Endodermal cell (in vitro differentiated cells): ENCODE measurements at regions not wholly inside any gene's neighbourhood (a gene's known extent, or its start where the extent isn't known, plus 50 kb on each side); places are given as distances from the start of the nearest gene placed in this dataset.

ENCODE experiments used
- DNase-seq: peaks from one replicate; pipeline ENCODE4 v3.0.0-alpha.2; 2017
- H3K27ac ChIP-seq: 2 replicates; pipeline ENCODE4 v1.5.1; 2013; ENCODE audit warnings: mild to moderate bottlenecking, low read depth, low read length, moderate library complexity
- H3K27me3 ChIP-seq: 2 replicates; pipeline ENCODE4 v1.6.1; 2013; ENCODE audit warnings: mild to moderate bottlenecking, low read length, moderate library complexity; ENCODE audit not compliant: insufficient read depth, control insufficient read depth, poor library complexity, severe bottlenecking
- H3K36me3 ChIP-seq: 2 replicates; pipeline ENCODE4 v1.7.0; 2013; ENCODE audit warnings: mild to moderate bottlenecking, low read length, moderate library complexity; ENCODE audit not compliant: control insufficient read depth, insufficient read depth
- H3K4me1 ChIP-seq: one replicate; pipeline ENCODE4 v1.7.0; 2013; ENCODE audit warnings: low read length; ENCODE audit not compliant: control insufficient read depth, insufficient read depth
- H3K4me3 ChIP-seq: 2 replicates; pipeline ENCODE4 v1.5.1; 2013; ENCODE audit warnings: mild to moderate bottlenecking, low read length, moderate library complexity
- H3K9ac ChIP-seq: 2 replicates; pipeline ENCODE4 v1.6.1; 2013; ENCODE audit warnings: mild to moderate bottlenecking, low read length, moderate library complexity; ENCODE audit not compliant: poor library complexity, severe bottlenecking; ENCODE audit errors: extremely low read depth
- H3K9me3 ChIP-seq: 2 replicates; pipeline ENCODE4 v1.6.1; 2013; ENCODE audit warnings: mild to moderate bottlenecking, low read length, moderate library complexity; ENCODE audit not compliant: control insufficient read depth
- H3K27ac Mint-ChIP-seq: 2 replicates; pipeline ENCODE4 v1.8.0; 2020; ENCODE audit warnings: mixed read lengths
- H3K27me3 Mint-ChIP-seq: 2 replicates; pipeline ENCODE4 v1.8.0; 2021; ENCODE audit warnings: mild to moderate bottlenecking, mixed read lengths; ENCODE audit not compliant: insufficient read depth
- H3K36me3 Mint-ChIP-seq: 2 replicates; pipeline ENCODE4 v1.8.0; 2020; ENCODE audit warnings: low read depth, mixed read lengths
- H3K4me1 Mint-ChIP-seq: 2 replicates; pipeline ENCODE4 v1.8.0; 2020; ENCODE audit warnings: mixed read lengths
- H3K4me3 Mint-ChIP-seq: 2 replicates; pipeline ENCODE4 v1.8.0; 2020; ENCODE audit warnings: mild to moderate bottlenecking, moderate library complexity, mixed read lengths
- H3K9me3 Mint-ChIP-seq: 2 replicates; pipeline ENCODE4 v1.8.0; 2020; ENCODE audit warnings: mild to moderate bottlenecking, mixed read lengths
- WGBS, 2 experiments: methylation state at CpG; one replicate each; pipeline versions ENCODE4 v1.1.5 to v1.1.7; 2013; ENCODE audit warnings: missing lambda C conversion rate in 2 of 2, mixed read lengths in 1 of 2; ENCODE audit not compliant: insufficient coverage in 1 of 2, insufficient read length in 1 of 2; 5-methylcytosine and 5-hydroxymethylcytosine counted together
- TF ChIP-seq, protein P1 (sequence below): fragments of 200-600 bp; sonication (generic); conservative IDR thresholded peaks from 2 replicates; pipeline ENCODE4 v1.5.0; 2021; ENCODE audit warnings: antibody characterized with exemption, mild to moderate bottlenecking

DNA sequence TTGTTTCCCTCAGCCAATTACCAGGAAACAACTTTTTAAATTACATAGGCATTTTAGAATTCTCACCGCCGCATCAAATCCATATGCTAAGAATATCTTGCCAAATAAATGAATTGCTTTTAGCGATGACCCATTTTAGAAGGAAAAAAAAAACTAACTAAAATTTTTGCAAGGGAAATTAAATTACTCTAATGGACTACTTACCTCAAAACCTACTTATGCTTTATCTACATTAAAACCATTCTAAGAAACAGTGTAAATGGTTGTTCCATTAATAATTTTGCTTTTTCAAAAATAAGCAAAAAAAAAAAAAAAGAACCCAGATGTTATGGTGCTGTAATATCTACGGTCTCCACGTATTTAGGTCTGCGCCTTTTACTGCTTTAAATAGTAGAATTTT, 73.5 kb upstream of the CCDC150 start:
- 95% methylated on average over 5 of the region's 6 CpGs; no CpG with 5 or more reads in 1 of the 2 experiments for WGBS, 2 experiments
- no peaks in the 10 kb centered on the region for H3K4me1 ChIP-seq
- H3K36me3 ChIP-seq = no peaks in the 10 kb centered on the region
- no peak overlapping the region for H3K9ac ChIP-seq
- no peaks in the 10 kb centered on the region for H3K27me3 ChIP-seq
- TF ChIP-seq, protein P1, sequence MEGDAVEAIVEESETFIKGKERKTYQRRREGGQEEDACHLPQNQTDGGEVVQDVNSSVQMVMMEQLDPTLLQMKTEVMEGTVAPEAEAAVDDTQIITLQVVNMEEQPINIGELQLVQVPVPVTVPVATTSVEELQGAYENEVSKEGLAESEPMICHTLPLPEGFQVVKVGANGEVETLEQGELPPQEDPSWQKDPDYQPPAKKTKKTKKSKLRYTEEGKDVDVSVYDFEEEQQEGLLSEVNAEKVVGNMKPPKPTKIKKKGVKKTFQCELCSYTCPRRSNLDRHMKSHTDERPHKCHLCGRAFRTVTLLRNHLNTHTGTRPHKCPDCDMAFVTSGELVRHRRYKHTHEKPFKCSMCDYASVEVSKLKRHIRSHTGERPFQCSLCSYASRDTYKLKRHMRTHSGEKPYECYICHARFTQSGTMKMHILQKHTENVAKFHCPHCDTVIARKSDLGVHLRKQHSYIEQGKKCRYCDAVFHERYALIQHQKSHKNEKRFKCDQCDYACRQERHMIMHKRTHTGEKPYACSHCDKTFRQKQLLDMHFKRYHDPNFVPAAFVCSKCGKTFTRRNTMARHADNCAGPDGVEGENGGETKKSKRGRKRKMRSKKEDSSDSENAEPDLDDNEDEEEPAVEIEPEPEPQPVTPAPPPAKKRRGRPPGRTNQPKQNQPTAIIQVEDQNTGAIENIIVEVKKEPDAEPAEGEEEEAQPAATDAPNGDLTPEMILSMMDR = no peak
- no peak overlapping the region for H3K4me3 ChIP-seq
- Mint-ChIP-seq H3K36me3 (peaks cover 10% of the 10 kb centered on the region), H3K9me3 (peaks cover 11% of the 10 kb centered on the region), H3K4me1 (no peaks in the 10 kb centered on the region), H3K27me3 (no peaks in the 10 kb centered on the region), H3K4me3 (no peak overlapping the region), H3K27ac (no peak overlapping the region)
- no peak overlapping the region for H3K27ac ChIP-seq
- no peak for DNase-seq
- H3K9me3 ChIP-seq = peaks cover 14% of the 10 kb centered on the region

DNA sequence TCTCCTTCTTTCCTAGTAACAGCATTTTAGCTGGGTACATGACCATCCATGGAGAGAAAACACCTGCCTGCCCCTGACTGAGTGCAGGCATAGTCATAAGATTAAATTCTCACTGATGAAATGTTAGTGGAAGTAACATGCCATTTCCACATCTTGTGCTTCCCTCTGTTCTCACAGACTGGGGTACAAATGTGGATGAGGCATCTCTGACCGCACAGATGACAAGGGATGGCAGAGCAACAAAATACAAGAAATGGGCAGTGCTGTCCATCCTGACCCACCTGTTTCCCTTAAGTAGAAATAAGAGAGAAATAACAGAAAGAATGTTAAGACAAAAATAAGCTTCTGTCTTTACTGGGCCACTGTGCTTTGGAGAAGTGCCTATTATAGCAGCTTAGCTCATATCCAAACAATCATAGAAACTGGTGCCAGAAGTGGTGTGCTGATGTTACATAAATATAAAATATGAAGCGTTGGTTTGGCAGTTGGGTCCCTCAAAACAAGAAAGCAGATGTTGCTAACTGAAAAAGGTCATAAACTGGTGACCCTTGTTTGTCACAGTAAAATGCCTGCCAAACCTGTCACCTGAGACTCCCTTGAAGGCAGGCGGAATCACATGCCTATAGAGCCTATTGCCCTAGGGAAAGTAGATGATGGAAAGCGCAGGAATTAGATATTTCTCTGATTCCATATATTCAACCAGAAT, 72.4 kb upstream of the CCDC150 start:
- peaks cover 3% of the 10 kb centered on the region for H3K9me3 ChIP-seq
- H3K9me3 Mint-ChIP-seq = peaks cover under 1% of the 10 kb centered on the region
- H3K36me3 Mint-ChIP-seq = no peaks in the 10 kb centered on the region
- H3K27ac ChIP-seq = no peak overlapping the region
- no peaks in the 10 kb centered on the region for H3K4me1 ChIP-seq
- WGBS, 2 experiments = 94 to 100% methylated on average over 2 to 4 of the region's 4 CpGs
- no peak overlapping the region for H3K9ac ChIP-seq
- H3K4me3 ChIP-seq = no peak overlapping the region
- no peak overlapping the region for H3K27ac Mint-ChIP-seq
- no peaks in the 10 kb centered on the region for H3K27me3 ChIP-seq
- DNase-seq = no peak
- no peak overlapping the region for H3K4me3 Mint-ChIP-seq
- TF ChIP-seq, protein P1 = no peak
- H3K27me3 Mint-ChIP-seq = no peaks in the 10 kb centered on the region
- H3K36me3 ChIP-seq = no peaks in the 10 kb centered on the region
- no peaks in the 10 kb centered on the region for H3K4me1 Mint-ChIP-seq

DNA sequence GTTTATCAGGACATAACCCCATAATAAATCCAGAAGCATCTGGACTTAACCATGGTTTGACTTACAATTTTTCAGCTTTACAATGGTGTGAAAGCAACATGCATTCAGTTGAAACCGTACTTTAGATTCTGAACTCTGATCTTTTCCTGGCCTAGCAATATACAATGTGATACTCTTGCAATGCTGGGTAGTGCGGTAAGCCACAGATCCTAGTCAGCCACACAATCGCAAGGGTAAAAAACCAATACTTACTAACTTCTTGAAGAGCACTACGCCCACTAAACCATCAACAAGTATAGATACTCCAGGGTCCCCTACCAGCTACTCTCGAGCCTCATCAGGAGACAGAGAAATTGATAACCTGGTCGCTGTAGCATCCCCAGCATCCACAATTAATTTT, 71.0 kb upstream of the CCDC150 start:
- DNase-seq = no peak
- Histone ChIP-seq H3K36me3 (no peaks in the 10 kb centered on the region), H3K27ac (no peak overlapping the region), H3K4me1 (no peaks in the 10 kb centered on the region), H3K27me3 (no peaks in the 10 kb centered on the region), H3K9me3 (no peaks in the 10 kb centered on the region), H3K9ac (no peak overlapping the region), H3K4me3 (no peak overlapping the region)
- H3K27me3 Mint-ChIP-seq = no peaks in the 10 kb centered on the region
- no peaks in the 10 kb centered on the region for H3K4me1 Mint-ChIP-seq
- no peak overlapping the region for H3K27ac Mint-ChIP-seq
- WGBS, 2 experiments = 92 to 100% methylated on average over 3 to 5 of the region's 6 CpGs
- H3K36me3 Mint-ChIP-seq = no peaks in the 10 kb centered on the region
- no peak overlapping the region for H3K4me3 Mint-ChIP-seq
- TF ChIP-seq, protein P1 = no peak
- H3K9me3 Mint-ChIP-seq = peaks cover under 1% of the 10 kb centered on the region
